HEK293 (cell line): ENCODE measurements at regions not wholly inside any gene's neighbourhood (a gene's known extent, or its start where the extent isn't known, plus 50 kb on each side); places are given as distances from the start of the nearest gene placed in this dataset.

ENCODE experiments used
- ZNF211 ChIP-seq: fragments of 450-650 bp; formaldehyde crosslinking; IDR thresholded peaks from 2 replicates; pipeline ENCODE4 v1.5.1; 2016; ENCODE audit warnings: low read depth, missing biosample characterization, missing genetic modification characterization
- ZNF335 ChIP-seq: fragments of 450-650 bp; formaldehyde crosslinking; conservative IDR thresholded peaks from 2 replicates; pipeline ENCODE4 v1.5.1; 2016; ENCODE audit warnings: missing biosample characterization, missing genetic modification characterization
- ZNF629 ChIP-seq: fragments of 450-650 bp; formaldehyde crosslinking; IDR thresholded peaks from 2 replicates; pipeline ENCODE4 v1.5.1; 2017; ENCODE audit warnings: missing biosample characterization, missing genetic modification characterization

GRCh38 chr15:81469154-81469553 lies 95.1 kb upstream of the TMC3 start:
- TF ChIP-seq ZNF211 (tag by site-specific recombination) (no peak), ZNF335 (no peak), ZNF629 (no peak)
